GM21423 (cell line): ENCODE measurements at regions not wholly inside any gene's neighbourhood (a gene's known extent, or its start where the extent isn't known, plus 50 kb on each side); places are given as distances from the start of the nearest gene placed in this dataset.
"Not testable (repeated sequence)": the region's sequence is repeated elsewhere in the genome, so short reads cannot be mapped to it uniquely, and the experiment has no call there.

ENCODE experiments used
- ATAC-seq: cut with Tn5 transposase; IDR thresholded peaks from one replicate; pipeline ENCODE4 v1.9.1; 2021; ENCODE audit warnings: mild to moderate bottlenecking, moderate library complexity; ENCODE audit not compliant: unreplicated experiment

GRCh38 chr5:100066020-100066419 lies 469.2 kb upstream of the FAM174A start:
- not testable (repeated sequence) for ATAC-seq

DNA sequence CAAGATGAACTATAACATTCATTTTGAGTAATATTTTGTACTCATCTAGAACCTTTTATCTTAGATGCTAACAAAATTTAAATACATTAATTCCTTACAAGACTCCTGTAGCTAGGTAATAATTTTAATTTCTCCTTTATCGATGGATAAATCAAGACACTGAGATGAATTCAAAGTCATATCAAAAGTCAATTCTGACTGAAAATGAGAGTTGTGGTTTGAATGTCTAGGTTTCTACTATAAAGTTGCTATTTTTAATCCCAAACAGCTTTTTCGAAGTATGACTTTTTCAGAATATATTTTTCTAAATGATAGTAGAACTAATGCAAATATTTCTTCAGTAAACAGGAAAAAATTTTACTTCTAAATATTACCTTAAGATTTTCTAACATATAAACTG lies 491.7 kb upstream of the FAM174A start:
- ATAC-seq: no peak

DNA sequence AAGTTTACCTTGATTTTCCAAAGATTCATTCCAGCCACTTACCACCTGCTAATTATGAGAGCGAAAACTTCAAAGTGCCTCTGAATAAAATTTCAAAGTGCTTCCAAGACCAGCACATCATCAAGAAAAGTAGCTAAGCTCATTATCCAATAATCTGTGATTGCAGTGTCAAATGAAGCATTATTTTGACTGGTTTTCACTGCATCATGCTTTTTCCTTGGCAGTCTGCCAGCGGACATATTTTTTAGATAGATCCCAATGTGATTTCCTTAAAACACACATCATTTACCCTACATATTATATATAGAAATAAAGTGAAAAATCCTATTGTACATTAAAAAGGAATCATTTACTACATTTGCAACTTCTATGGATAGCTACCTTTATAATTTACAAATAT lies 508.6 kb upstream of the FAM174A start:
- ATAC-seq: no peak

- no peak for ATAC-seq
Measured at GRCh38 chr5:100023536-100023935, 511.6 kb upstream of the FAM174A start.

DNA sequence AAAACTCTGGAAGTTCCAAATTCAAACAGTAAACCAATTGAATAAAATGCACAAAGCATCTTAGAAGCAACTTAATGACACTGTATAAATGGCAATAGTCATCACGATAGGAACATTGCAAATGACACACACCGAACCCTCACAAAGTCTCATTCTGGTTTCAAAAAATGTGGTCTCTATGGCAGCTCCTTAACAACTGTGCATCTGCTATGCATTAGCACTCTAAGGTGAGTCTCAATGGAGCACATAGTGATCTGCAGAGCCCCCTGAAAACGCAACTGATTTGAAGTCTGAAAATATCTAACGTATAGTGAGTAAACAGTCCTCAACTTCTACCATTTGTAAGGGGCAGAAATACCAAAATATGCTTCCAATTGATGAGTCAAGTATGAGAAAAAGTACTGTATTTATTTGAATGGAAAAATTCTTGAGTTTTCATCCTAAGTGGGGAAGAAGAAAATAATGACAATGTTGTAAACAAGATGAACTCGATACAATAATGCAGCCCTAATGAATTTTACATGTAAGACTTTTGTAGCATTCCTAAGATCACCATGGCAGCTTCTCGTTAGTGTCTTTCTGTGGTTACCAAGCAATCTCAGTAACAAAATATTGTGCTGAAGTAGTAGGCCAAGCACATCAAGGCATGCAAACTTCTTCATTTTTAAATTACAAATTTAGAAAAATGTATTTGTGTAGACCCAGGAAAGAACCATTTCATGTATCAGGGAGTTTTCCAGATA lies 517.5 kb upstream of the FAM174A start:
- ATAC-seq: no peak

DNA sequence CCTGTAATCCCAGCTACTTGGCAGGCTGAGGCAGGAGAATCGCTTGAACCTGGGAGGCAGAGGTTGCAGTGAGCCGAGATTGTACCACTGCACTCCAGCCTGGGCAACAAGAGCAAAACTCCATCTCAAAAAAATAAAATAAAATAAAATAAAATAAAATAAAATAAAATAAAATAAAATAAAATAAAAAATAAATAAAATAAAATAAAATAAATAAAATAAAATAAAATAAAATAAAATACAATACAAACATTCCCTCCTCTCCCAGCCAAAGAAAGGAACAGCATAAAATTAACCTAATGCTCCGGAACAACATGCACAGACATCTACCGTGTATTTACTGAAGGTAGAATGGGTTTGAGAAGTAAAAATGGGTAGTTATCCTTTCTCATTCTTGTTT lies 521.9 kb upstream of the FAM174A start:
- ATAC-seq: not testable (repeated sequence)

- not testable (repeated sequence) for ATAC-seq
Measured at GRCh38 chr5:100011160-100011559, 524.0 kb upstream of the FAM174A start.

DNA sequence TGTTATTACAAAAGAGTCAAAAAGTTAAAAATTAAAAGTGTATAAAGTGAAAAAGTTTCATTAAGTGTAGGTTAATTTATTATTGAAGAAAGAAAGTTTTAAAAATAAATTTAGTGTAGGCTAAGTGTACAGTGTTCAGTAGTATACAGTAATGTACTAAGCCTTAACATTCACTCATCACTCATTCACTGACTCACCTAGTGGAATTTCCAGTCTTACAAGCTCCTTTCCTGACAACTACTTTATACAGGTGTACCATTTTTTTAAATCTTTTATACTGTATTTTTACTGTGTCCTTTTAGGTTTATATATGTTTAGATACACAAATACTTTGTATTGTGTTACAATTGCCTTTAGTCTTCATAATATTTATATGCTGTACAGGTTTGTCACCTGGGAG lies 530.2 kb upstream of the FAM174A start:
- no peak for ATAC-seq

- ATAC-seq: no peak
Measured at GRCh38 chr5:99998319-99998718, 536.9 kb upstream of the FAM174A start.

DNA sequence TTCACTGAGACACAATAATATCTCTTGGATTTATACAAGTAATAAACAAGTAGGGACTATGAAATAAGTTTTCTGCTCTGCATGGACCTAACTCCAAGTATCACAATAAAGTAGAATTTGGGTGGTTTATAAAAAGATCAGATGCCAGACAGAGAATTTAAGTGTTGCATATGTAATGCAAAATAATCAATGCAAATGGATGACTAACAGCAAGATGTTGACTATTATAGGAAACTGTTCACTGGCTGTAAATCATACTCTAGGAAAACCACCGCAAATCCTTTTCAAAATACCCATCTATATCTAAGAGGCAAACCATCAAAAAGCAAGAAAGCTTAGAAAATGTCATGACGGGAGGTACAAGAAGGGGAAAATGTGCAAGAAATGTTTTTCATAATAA lies 539.8 kb upstream of the FAM174A start:
- no peak for ATAC-seq

- ATAC-seq: no peak
Measured at GRCh38 chr5:99973779-99974178, 561.4 kb upstream of the FAM174A start.

- no peak for ATAC-seq
Measured at GRCh38 chr5:99955962-99956361, 579.2 kb upstream of the FAM174A start.

- no peak for ATAC-seq
Measured at GRCh38 chr5:99955006-99955405, 580.2 kb upstream of the FAM174A start.

DNA sequence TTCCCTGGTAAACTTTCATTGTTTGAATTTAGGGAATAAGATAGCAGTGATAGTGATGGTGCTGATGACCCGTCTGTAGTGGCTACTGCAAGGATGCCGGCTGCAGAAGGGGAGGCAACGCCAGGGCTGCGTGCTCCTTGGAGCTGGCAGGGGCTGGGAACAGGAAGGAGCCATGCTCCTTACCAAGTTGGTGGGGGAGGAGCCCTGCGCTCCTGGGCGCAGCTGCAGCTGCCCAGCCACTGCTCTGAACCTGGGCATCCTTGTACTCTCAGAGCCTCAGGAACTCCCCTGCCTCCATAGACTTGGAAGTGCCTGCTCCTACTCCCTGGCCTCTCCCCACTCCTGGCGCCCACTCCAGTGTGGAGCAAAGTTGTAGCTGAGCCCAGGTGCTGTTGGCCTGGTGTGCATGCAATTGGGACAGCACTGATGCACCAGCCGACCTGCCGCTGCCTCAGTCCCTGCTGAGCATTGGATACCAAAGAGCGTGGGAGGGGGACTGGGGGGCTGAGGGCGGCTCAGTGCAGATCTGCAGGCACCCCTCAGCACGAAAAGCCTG lies 585.1 kb upstream of the FAM174A start:
- ATAC-seq: no peak

DNA sequence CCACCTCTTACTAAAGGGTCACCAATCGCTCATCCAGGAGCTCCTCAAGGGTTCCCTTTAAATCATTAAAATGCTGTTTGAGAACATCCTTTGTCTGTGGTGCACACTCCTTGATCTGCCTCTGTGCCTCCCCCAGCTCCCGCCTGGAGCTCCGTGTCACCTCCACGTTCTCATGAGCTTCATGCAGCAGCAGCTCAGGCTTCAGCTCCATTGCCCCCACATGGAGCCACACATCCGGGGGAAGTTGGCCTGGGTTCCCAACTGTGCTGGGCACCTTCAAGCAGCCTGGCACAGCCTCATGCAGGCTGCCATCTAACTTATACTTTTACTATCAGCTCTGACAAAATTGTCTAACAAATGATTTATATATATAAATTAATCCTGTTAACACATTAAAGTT lies 585.8 kb upstream of the FAM174A start:
- ATAC-seq: no peak

- ATAC-seq: no peak
Measured at GRCh38 chr5:99948850-99949249, 586.3 kb upstream of the FAM174A start.

GRCh38 chr5:99945478-99946442 lies 589.4 kb upstream of the FAM174A start:
- no peak for ATAC-seq

- ATAC-seq: no peak
Measured at GRCh38 chr5:99940540-99940939, 594.6 kb upstream of the FAM174A start.

DNA sequence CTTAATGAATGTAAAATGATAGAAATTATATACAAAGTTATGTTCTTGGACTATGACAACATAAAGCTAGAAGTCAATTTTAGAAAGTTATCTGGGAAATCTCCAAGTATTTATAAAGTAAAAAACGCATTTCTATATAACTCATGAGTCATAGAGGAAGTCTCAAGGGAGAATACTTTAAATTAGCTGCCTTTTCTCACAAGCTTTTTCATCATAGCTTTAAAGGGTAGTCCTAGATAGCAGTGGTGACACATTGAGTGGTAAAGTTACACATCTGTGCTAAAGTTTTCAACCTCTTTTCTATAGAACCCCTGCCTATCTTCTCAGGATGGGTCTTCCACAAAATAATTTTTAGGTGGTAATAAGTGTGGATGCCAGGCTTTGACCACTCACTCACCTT lies 598.3 kb upstream of the FAM174A start:
- ATAC-seq: no peak

GRCh38 chr5:99929806-99930135 lies 605.4 kb upstream of the FAM174A start:
- ATAC-seq: no peak

DNA sequence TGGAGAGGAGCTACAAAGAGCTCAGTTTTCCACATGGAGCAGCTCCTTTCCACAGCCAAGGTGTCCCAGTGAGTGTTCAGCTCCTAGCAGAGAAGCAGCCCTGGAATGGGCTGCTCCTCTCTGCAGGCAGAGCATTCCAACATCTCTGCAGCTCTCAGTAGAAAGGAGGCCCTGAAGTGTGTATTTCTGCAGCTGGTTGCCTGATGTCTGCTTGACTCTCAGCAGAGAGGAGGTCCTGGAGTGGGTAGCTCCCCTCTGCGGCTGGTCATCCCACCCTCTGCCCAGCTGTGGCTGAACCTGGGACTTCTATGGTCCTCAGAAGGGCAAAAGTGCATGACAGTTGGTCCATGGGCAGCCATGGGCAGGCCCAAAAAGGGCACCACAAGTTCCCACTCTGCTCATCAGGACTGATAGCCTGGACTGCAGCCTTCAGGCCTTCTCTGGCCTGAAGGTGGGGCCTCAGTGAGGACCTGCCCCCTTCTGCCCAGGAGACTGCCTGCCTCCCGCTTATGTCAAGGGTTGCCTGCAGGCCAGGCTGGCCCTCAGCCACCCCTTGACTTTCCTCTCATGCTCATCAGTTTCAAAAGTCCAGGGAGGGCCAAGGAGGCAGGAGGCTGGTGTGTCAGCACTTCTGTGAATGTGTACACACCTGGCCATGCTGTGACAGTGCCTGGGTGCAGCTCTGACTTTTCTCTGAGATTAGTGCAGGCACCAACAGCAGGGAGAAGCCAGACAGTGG lies 605.9 kb upstream of the FAM174A start:
- no peak for ATAC-seq
